H54 (cell line): ENCODE measurements at regions not wholly inside any gene's neighbourhood (a gene's known extent, or its start where the extent isn't known, plus 50 kb on each side); places are given as distances from the start of the nearest gene placed in this dataset.

Source experiments
- DNase-seq: peaks from one replicate; pipeline ENCODE4 v3.0.0; 2011; ENCODE audit warnings: low spot score, mixed read lengths; ENCODE audit not compliant: insufficient read length
- FAIRE-seq: peaks from 3 replicates; lab custom pipeline; 2011; peaks lifted over from hg19 to GRCh38; lab: Jason Lieb, UNC
- POLR2A ChIP-seq: IDR thresholded peaks from 2 replicates; pipeline ENCODE4 v1.6.1; 2011; ENCODE audit warnings: low read depth, mild to moderate bottlenecking, low read length

- no peak for FAIRE-seq
- TF ChIP-seq POLR2A = no peak
- no peak for DNase-seq
Measured at GRCh38 chr12:28905220-28905955, 243.7 kb upstream of the FAR2 start.

- no peak for TF ChIP-seq POLR2A
- FAIRE-seq (no peak), DNase-seq (no peak)
Measured at GRCh38 chr12:28908646-28909045, 240.4 kb upstream of the FAR2 start.

GRCh38 chr12:28909291-28909690 lies 239.8 kb upstream of the FAR2 start:
- no peak for FAIRE-seq
- TF ChIP-seq POLR2A = no peak
- no peak for DNase-seq

DNA sequence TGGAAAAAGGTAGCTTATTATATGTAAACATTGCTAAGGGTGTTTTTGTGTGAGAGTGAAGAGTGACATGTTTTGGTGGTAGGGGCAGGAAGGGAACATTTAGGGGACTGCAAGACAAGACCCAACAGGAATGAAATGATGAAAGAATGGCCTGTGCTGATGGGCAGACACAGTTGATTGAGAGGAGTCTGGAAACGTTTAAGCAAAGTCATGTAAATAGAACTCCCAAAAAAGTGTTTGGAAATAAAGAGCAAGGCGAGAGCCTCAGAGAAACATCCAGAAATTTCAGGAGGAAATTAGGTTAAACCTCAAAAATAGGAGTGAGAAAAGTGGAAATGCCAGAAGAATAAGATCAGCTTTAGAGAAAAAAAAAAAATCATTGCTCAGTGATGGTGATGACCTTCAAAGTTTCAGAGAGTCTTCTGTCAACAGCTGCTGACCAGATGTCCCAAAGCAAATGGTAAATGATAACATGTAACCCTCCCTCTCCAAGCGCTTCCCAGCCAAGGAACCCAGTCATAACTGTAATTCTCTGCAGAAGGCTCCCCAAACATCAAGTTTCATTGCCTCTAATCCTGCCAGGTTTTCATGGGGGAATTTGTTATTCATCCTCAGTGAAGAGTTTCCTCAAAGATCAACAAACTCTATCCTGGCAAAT lies 223.2 kb upstream of the FAR2 start:
- TF ChIP-seq POLR2A = no peak
- FAIRE-seq (no peak), DNase-seq (no peak)

DNA sequence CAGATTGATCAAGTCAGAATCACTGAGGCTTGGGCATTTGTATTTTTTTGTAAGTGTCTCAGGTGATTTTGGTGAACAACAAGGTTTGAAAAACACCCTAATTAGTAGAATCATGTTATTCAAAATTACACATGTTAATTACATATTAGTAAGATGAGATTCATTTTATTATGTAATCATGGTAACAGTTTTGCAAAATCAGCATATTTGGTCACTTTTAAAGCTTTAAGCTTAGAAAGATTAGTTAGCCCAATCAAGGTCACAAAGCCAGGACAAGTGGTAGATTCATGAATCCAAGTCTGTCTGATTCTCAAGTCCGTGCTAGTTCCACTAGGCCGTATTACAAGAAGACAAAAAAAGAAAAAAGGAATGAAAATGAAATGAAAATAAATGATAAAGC lies 218.4 kb upstream of the FAR2 start:
- DNase-seq (no peak), FAIRE-seq (no peak)
- no peak for TF ChIP-seq POLR2A

DNA sequence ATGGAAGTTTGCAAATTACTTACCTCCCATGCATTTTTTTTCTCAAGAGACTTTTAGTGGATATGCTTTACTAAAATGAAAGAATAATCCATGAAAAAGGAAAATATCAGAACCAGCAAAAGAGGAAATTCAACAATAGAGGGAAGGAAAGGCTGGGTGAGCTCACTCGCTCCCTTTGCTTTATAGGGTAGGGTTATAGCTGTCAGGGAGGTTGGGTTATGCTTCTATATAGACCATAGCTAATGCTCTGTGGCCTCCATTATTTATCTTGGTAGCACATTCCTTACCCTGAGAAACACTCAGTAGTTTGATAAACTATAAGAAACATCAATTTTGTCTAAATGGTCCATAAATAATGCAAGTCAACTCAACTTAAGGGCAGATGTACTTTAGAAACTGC lies 215.9 kb upstream of the FAR2 start:
- TF ChIP-seq POLR2A = no peak
- DNase-seq (no peak), FAIRE-seq (no peak)

DNA sequence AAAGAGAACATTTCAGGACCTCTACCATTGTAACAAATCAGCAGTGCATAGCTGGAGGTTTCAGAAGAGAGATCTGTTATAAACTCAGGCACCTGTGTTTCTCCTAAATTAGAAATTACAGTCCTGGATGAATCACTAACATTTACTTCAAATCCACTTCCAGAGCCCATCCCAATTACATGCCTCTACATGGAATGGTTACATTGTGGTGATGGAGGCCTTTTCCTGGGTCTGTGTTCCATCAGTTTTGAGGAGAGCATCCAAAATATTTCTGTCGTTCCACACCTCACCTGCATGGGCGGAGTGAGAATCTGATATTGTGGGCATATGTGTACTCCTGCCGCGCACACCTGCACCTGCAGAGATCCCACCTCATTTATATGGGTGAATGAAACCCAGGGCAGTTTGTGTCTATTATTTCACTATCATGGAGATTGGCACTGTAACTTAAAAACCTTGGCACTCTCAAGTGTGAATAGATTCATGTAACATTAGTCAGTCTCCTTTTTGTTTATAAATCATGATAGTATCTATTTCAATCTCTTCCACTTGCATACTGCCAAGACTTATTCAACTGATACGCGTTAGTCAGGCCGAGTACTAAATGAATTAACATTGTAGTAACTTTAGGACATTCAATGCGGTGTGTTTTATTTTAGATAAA lies 215.1 kb upstream of the FAR2 start:
- TF ChIP-seq POLR2A = no peak
- DNase-seq = no peak
- no peak for FAIRE-seq

DNA sequence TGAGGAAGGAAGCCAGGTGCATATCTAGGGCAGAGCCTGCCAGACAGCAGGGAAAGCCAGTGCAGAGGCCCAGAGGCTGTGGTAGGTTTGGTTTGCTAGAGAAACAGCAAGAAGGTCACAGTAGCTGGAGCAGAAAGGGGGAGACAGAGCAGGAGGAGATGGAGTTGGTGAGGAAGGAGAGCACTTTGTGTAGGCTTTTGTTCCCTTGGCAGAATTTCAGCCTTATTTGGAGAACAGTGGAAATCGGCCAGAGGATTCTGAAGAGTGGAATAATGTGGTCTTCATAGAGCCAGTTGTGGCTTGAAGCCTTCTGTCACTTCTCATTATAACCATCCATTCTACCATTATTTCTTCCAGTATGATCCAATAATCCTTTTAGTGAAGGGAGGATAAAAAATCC lies 212.9 kb upstream of the FAR2 start:
- FAIRE-seq (no peak), DNase-seq (no peak)
- no peak for TF ChIP-seq POLR2A

- no peak for DNase-seq
- no peak for FAIRE-seq
- no peak for TF ChIP-seq POLR2A
Measured at GRCh38 chr12:28936711-28937110, 212.4 kb upstream of the FAR2 start.

DNA sequence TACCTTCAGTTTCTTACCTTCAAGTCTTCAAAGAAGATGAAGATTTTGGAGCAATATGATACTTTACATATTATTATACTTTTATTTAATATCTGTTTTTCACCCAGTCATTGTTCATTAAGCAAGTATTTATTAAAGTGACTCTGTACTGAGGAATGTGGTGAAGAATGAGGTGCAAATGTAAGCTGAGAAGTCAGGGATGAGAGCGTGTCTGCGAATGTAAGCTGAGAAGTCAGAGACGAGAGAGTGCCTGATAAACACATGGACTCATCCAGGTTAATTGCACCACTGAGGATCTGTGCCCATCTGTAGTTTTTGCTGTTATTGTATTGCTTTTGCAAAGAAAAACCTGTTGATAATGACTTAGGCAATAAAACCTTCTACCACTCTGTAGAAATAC lies 211.9 kb upstream of the FAR2 start:
- no peak for DNase-seq
- no peak for FAIRE-seq
- no peak for TF ChIP-seq POLR2A

DNA sequence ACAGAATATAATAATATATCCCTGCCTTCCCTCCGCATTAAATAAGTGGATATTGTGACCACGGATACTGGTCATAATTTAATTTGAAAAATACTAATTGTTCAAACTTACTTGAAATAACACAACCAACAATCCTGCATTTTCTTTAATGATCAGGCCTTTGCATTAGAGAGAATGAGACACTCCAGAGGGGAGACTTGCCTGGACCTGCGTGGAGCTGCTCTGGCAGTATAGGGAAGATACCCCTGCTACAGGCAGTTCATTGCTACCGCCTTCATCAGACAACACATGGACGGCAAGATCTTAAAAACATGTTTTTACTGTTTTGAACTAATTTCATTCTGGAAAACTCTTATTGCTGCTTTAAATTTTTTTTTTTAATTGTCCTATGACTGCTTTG lies 211.0 kb upstream of the FAR2 start:
- TF ChIP-seq POLR2A = no peak
- no peak for DNase-seq
- FAIRE-seq = no peak

GRCh38 chr12:28938581-28939235 lies 210.4 kb upstream of the FAR2 start:
- no peak for DNase-seq
- FAIRE-seq = no peak
- TF ChIP-seq POLR2A = no peak

- TF ChIP-seq POLR2A = no peak
- DNase-seq (no peak), FAIRE-seq (no peak)
Measured at GRCh38 chr12:28939427-28939826, 209.7 kb upstream of the FAR2 start.

DNA sequence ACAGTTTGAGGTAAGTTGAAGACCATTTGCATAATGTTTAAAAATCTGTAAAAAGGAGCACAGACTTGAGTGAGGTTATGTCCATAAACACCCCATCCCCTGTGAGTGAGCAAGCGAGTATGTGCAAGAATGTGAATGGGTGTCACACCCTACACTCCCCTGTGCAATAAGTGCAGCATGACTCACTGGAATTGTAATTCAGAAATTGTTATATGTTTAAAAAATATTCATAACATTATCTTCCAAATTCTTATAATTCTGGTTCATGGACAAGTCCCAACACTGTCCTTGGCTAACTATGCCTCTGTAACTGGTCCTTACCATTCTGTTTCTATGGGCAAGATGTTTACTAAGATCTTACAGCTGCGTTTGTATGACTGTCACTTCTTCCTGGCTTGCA lies 207.8 kb upstream of the FAR2 start:
- no peak for DNase-seq
- no peak for TF ChIP-seq POLR2A
- FAIRE-seq = no peak
